SU-DHL-6 (cell line): ENCODE measurements at regions not wholly inside any gene's neighbourhood (a gene's known extent, or its start where the extent isn't known, plus 50 kb on each side); places are given as distances from the start of the nearest gene placed in this dataset.
"Not testable (repeated sequence)": the region's sequence is repeated elsewhere in the genome, so short reads cannot be mapped to it uniquely, and the experiment has no call there.

Experiments
- EZH2phosphoT487 ChIP-seq: fragments of 200-600 bp; sonication (generic), shearing (Covaris generic); conservative IDR thresholded peaks from 2 replicates; pipeline ENCODE4 v1.6.1; 2018; ENCODE audit warnings: mild to moderate bottlenecking, antibody characterized with exemption, low read length, moderate library complexity, mixed read lengths
- TF ChIP-seq, protein P1 (sequence below): fragments of 200-600 bp; sonication (generic); IDR thresholded peaks from one replicate; pipeline ENCODE4 v1.5.1; 2017; ENCODE audit warnings: antibody characterized with exemption, mild to moderate bottlenecking, low read length, moderate library complexity; ENCODE audit not compliant: insufficient read depth, poor library complexity, severe bottlenecking

DNA sequence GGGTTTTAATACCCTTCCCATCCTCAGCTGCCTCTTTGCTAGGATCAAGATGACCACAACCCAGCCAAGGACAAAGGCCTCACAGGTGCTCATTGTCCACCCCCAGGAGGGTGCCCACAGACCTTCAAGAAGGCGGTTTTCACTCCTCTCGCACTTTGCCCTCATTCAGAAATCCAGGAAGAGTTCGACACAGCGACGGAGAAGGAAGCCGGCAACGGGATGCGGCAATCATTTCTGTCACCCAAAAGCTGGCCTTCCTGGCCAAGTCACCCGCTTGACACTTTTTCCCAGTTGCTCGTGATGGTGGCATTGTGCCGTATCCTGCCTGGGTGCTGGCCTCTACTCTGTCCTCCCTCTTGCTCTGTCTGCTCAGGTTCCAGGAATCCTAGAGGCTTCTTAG is 293.0 kb upstream of the ZNF337 start:
- TF ChIP-seq, protein P1, sequence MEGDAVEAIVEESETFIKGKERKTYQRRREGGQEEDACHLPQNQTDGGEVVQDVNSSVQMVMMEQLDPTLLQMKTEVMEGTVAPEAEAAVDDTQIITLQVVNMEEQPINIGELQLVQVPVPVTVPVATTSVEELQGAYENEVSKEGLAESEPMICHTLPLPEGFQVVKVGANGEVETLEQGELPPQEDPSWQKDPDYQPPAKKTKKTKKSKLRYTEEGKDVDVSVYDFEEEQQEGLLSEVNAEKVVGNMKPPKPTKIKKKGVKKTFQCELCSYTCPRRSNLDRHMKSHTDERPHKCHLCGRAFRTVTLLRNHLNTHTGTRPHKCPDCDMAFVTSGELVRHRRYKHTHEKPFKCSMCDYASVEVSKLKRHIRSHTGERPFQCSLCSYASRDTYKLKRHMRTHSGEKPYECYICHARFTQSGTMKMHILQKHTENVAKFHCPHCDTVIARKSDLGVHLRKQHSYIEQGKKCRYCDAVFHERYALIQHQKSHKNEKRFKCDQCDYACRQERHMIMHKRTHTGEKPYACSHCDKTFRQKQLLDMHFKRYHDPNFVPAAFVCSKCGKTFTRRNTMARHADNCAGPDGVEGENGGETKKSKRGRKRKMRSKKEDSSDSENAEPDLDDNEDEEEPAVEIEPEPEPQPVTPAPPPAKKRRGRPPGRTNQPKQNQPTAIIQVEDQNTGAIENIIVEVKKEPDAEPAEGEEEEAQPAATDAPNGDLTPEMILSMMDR = not testable (repeated sequence)
- not testable (repeated sequence) for TF ChIP-seq EZH2phosphoT487
